Prostate gland (tissue), 2 donors: ENCODE measurements at regions not wholly inside any gene's neighbourhood (a gene's known extent, or its start where the extent isn't known, plus 50 kb on each side); places are given as distances from the start of the nearest gene placed in this dataset.

Source experiments
- CTCF ChIP-seq, 4 experiments: fragments of 200-600 bp in 2 of 4; fragments of 450-650 bp in 2 of 4; sonication (generic) in 2 of 4; IDR thresholded peaks; 1 replicate in 3 of 4; 2 replicates in 1 of 4; pipeline ENCODE4 v1.5.1; 2016 to 2019; ENCODE audit warnings: antibody characterized with exemption in 4 of 4, mild to moderate bottlenecking in 2 of 4, moderate library complexity in 2 of 4
- POLR2A ChIP-seq: fragments of 450-650 bp; IDR thresholded peaks from one replicate; pipeline ENCODE4 v1.6.1; 2016; ENCODE audit warnings: antibody characterized with exemption, mild to moderate bottlenecking
- POLR2AphosphoS5 ChIP-seq: sonication (generic); formaldehyde crosslinking; IDR thresholded peaks from one replicate; pipeline ENCODE4 v1.6.1; 2017; ENCODE audit warnings: antibody characterized with exemption

GRCh38 chr3:184654375-184654774 is 57.5 kb downstream of the MAGEF1 start:
- TF ChIP-seq POLR2AphosphoS5 (no peak), CTCF (IDR thresholded peaks at IDR 0.05) (no peak), POLR2A (no peak)
